Nephron progenitor cell (in vitro differentiated cells): ENCODE measurements at regions not wholly inside any gene's neighbourhood (a gene's known extent, or its start where the extent isn't known, plus 50 kb on each side); places are given as distances from the start of the nearest gene placed in this dataset.
"Not testable (repeated sequence)": the region's sequence is repeated elsewhere in the genome, so short reads cannot be mapped to it uniquely, and the experiment has no call there.

ENCODE experiments used
- DNase-seq: peaks from one replicate; pipeline ENCODE4 v3.0.0; 2021
- H3K27ac Mint-ChIP-seq: 2 replicates; pipeline ENCODE4 v1.8.0; 2021; ENCODE audit warnings: mild to moderate bottlenecking, moderate library complexity, mixed read lengths
- H3K27me3 Mint-ChIP-seq: 2 replicates; pipeline ENCODE4 v1.8.0; 2021; ENCODE audit warnings: mild to moderate bottlenecking, low read depth, mixed read lengths; ENCODE audit not compliant: poor library complexity
- H3K36me3 Mint-ChIP-seq: 2 replicates; pipeline ENCODE4 v1.8.0; 2021; ENCODE audit warnings: low read depth, mixed read lengths
- H3K4me1 Mint-ChIP-seq: 2 replicates; pipeline ENCODE4 v1.8.0; 2021; ENCODE audit warnings: mixed read lengths
- H3K4me3 Mint-ChIP-seq: 2 replicates; pipeline ENCODE4 v1.8.0; 2021; ENCODE audit warnings: mild to moderate bottlenecking, moderate library complexity, mixed read lengths
- H3K9me3 Mint-ChIP-seq: 2 replicates; pipeline ENCODE4 v1.8.0; 2021; ENCODE audit warnings: mild to moderate bottlenecking, moderate library complexity, mixed read lengths
- TF ChIP-seq, protein P1 (sequence below): fragments of 200-600 bp; sonication (generic); IDR thresholded peaks from 2 replicates; pipeline ENCODE4 v1.5.0; 2021; ENCODE audit warnings: antibody characterized with exemption

DNA sequence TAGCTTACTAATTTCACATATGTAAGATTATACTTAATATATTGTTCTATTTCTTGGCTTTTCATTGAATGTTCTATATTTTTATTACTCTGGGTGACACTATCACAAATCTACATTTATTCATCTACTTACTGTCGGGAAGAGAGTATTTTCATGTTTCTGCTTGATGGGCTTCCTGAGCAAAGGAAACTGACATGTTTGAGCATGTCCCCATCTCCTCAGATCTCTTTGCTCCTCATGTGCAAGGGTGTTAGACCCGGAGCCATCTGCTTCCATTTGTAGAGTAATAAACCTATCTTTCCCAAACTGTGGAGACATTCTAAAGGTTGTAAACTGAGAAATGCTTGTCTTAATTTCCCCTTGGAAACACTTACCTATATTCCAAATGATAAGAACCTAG is 103.5 kb downstream of the LSMEM1 start:
- Mint-ChIP-seq H3K27me3 (no peaks in the 10 kb centered on the region), H3K27ac (no peak overlapping the region), H3K4me1 (peaks cover 6% of the 10 kb centered on the region), H3K9me3 (peaks cover 12% of the 10 kb centered on the region), H3K36me3 (no peaks in the 10 kb centered on the region), H3K4me3 (no peak overlapping the region)
- TF ChIP-seq, protein P1, sequence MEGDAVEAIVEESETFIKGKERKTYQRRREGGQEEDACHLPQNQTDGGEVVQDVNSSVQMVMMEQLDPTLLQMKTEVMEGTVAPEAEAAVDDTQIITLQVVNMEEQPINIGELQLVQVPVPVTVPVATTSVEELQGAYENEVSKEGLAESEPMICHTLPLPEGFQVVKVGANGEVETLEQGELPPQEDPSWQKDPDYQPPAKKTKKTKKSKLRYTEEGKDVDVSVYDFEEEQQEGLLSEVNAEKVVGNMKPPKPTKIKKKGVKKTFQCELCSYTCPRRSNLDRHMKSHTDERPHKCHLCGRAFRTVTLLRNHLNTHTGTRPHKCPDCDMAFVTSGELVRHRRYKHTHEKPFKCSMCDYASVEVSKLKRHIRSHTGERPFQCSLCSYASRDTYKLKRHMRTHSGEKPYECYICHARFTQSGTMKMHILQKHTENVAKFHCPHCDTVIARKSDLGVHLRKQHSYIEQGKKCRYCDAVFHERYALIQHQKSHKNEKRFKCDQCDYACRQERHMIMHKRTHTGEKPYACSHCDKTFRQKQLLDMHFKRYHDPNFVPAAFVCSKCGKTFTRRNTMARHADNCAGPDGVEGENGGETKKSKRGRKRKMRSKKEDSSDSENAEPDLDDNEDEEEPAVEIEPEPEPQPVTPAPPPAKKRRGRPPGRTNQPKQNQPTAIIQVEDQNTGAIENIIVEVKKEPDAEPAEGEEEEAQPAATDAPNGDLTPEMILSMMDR: no peak
- no peak for DNase-seq

DNA sequence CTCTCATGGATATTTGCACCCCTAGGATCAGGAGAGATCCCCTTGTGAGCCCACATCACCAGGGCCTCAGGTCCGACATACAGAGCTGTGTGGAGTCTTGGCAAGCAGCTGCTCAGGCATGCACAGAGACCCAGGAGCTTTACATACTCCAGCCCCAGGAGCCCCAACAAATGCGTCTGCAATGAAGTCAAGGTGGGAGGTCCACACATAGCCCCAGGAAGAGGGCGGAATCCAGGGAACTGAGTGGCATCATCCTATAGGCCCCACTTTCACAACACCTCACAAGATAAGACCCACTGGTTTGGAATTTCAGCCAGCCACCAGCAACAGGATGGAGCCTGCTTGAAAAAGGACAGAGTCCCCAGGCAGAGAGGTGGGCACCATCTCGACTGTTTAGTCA is 106.7 kb downstream of the LSMEM1 start:
- no peak overlapping the region for H3K27ac Mint-ChIP-seq
- DNase-seq: no peak
- no peaks in the 10 kb centered on the region for H3K36me3 Mint-ChIP-seq
- no peak overlapping the region for H3K4me3 Mint-ChIP-seq
- no peaks in the 10 kb centered on the region for H3K27me3 Mint-ChIP-seq
- peaks cover 6% of the 10 kb centered on the region for H3K4me1 Mint-ChIP-seq
- TF ChIP-seq, protein P1: no peak
- H3K9me3 Mint-ChIP-seq: peaks cover 6% of the 10 kb centered on the region

DNA sequence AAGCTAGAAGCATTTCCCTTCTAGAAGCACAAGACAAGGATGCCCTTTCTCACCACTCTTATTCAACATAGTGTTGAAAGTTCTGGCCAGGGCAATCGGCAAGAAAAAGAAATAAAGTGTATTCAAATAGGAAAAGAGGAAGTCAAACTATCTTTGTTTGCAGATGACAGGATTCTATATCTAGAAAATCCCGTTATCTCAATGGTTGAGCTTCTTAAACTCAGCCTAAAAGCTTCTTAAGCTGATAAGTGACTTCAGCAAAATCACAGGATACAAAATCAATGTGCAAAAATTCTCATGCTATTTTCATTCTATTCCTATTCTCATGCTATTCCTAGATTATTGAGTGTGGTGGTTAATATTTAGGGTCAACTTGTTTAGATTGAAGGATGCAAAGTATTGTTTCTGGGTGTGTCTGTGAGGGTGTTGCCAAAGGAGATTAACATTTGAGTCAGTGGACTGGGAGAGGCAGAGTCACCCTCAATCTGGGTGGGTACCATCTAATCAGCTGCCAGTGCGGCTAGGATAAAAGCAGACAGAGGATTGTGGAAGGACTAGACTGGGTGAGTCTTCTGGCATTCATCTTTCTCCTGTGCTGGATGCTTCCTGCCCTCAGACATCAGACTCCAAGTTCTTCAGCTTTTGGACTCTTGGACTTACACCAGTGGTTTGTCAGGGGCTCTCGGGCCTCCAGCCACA is 111.9 kb downstream of the LSMEM1 start:
- not testable (repeated sequence) for DNase-seq, H3K4me1 Mint-ChIP-seq, H3K27me3 Mint-ChIP-seq, H3K9me3 Mint-ChIP-seq, H3K27ac Mint-ChIP-seq, H3K36me3 Mint-ChIP-seq, H3K4me3 Mint-ChIP-seq

DNA sequence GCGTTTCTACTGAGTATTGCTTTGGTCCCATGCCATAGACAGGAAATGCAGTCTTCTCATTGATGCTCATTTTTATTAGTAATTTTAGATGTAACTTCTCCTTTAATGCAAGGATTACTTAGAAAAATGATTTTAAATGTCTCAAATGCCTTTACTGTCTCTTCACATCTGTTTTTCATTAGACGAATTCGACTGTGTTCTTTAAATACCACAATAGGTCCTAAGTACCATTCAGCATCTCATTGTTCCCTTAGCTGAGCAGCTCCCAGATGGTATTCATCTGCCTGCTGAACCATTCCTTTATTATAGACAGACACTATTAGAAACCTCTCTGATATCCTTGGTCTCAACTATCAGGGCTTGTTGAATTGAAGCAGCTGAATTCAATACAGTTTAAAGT is 113.6 kb downstream of the LSMEM1 start:
- H3K27ac Mint-ChIP-seq: no peak overlapping the region
- H3K9me3 Mint-ChIP-seq: peaks cover under 1% of the 10 kb centered on the region
- H3K4me1 Mint-ChIP-seq: no peaks in the 10 kb centered on the region
- H3K36me3 Mint-ChIP-seq: no peaks in the 10 kb centered on the region
- TF ChIP-seq, protein P1: no peak
- no peaks in the 10 kb centered on the region for H3K27me3 Mint-ChIP-seq
- H3K4me3 Mint-ChIP-seq: no peak overlapping the region
- DNase-seq: no peak

DNA sequence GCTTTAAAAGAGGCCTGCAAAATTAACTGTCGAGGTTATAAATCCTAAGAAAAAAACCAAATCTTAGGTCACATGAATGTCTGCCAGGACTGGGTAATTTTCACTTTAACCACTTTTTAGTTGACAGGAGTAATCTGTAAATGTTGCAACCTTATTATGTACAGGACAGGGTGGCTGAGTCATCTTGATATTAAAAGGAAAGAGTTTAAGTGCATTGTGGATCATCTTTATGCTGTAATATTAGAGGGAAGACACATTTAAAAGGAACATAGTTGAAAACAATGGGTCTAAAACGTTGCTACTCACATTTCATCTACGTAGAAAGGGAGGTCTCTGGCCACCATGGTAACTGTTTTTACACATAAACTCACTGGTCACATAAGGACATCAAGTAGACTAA is 115.5 kb downstream of the LSMEM1 start:
- no peak for DNase-seq
- no peaks in the 10 kb centered on the region for H3K4me1 Mint-ChIP-seq
- H3K27ac Mint-ChIP-seq: no peak overlapping the region
- no peaks in the 10 kb centered on the region for H3K36me3 Mint-ChIP-seq
- TF ChIP-seq, protein P1: no peak
- no peaks in the 10 kb centered on the region for H3K27me3 Mint-ChIP-seq
- no peak overlapping the region for H3K4me3 Mint-ChIP-seq
- H3K9me3 Mint-ChIP-seq: peaks cover 13% of the 10 kb centered on the region

DNA sequence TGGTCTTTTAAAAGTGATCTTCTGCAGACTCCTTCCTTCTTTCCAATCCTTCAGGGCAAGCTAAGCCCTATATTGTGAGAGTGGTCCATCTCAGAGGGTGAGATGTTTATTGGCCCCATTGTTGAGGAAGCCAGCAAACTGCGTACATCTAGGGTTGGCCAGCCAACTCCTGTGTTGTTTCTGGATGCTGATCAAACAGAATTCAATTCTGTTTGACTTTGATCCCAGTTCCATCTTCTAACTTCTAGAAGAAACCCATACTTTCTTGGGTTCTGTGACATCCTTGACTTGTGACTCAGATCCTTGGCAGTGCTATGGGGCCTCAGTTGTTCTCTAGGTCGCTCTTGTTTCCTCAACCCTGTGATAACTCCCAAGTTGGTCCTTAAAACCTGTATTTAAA is 116.2 kb downstream of the LSMEM1 start:
- TF ChIP-seq, protein P1: no peak
- Mint-ChIP-seq H3K9me3 (peaks cover 13% of the 10 kb centered on the region), H3K27me3 (no peaks in the 10 kb centered on the region), H3K4me3 (no peak overlapping the region), H3K27ac (no peak overlapping the region), H3K36me3 (no peaks in the 10 kb centered on the region), H3K4me1 (no peaks in the 10 kb centered on the region)
- DNase-seq: no peak
